GM21786 (cell line): ENCODE measurements at regions not wholly inside any gene's neighbourhood (a gene's known extent, or its start where the extent isn't known, plus 50 kb on each side); places are given as distances from the start of the nearest gene placed in this dataset.

Experiments
- ATAC-seq: cut with Tn5 transposase; IDR thresholded peaks from one replicate; pipeline ENCODE4 v1.9.1; 2021; ENCODE audit not compliant: unreplicated experiment

GRCh38 chr14:85402569-85403162 lies 127.3 kb upstream of the FLRT2 start:
- ATAC-seq, result no peak

DNA sequence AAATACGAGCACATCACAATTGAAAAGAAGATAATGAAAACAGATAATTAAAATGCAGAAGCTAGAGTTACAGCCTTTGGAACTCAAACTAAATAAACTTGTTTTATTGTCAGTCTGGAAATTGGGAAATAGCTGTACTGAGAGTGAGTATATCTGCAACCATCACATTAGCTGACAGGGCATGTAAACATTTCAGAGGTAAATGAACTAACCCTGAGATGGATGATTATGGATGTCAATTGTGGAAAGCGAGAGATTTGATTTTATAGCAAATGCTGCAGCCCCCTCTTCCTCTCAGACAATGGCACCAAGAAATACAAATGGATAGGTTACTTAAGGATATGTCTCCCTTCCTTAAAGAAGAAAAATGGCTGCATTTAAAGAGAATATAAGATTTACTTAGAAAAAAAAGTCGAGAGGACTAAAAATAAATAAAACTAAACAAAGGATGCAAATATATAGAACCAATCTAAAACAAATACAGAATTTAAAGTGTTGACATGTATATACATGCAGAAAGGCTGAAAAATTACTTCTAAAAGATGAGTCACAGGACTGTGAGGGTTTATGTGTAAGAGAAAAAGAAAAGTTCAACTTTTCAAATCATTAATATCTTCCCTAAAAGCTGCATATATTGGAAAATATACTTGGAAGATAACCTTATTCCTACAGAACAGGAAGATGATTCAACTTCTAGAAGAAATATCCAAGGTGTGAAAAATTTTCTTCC lies 120.3 kb upstream of the FLRT2 start:
- ATAC-seq, result no peak

- ATAC-seq, result no peak
Observed at GRCh38 chr14:85412756-85413155, 117.2 kb upstream of the FLRT2 start.

DNA sequence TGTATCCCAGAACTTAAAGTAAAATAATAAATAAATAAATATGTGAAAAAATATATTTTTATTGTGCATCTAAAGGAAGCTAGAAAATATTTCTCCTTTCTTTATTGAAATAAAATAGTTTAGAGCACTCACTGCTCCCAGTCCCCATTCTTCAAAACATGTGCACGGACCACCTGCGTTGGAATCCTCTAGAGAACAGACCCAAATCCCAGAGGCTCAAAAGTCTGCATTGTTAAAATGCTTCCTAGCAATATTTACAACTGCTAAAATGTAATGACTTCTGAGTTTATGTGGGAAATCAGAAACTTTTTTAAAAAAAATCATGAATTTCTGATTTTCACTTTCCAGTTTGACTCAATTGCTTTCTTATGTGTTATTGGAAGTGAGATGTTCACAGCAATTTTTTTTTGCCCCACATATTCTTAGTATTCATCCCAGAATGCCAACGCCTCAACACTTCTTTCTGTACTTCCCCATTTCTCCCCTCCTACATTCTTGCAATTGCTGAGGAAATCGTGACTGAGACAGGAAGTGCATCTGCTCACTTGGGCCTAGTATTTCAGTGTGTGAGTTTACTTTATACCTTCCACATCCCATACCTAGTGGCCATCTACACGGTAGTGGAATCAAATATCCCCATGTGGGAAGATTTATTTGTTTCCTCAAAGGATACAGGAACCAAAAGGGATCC lies 116.0 kb upstream of the FLRT2 start:
- ATAC-seq, result no peak

DNA sequence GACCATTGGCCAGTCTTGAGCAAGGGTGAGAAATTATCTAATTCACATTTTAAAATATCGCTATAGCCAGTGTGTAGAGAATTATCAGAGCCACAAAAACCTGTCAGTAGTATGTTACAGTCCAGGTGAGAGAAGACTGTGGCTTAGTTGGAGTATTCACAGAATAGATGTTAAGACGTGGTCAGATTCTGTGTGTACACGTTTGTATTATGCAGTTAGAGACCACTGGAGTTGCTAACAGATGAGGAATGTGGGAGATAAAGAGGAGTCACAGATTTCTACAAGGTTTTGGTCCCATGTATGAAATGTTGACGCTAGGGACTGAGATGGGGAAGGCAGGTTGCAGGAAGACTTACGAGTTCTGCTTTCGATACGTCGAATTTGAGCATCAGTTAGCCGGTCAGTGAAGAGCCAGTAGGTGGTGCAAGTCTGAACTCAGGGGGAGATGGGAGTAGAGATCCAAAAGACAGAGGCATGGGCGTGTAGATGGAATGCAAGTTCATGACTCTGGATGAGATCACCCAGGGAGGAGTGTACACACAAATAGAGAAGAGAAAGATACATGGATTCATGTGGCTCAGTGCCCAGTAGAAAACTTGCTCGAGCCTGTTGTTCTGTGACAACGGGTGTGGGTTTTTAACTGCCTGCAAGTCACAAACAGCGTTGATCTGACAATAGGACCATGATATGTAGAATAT lies 114.8 kb upstream of the FLRT2 start:
- no peak for ATAC-seq

DNA sequence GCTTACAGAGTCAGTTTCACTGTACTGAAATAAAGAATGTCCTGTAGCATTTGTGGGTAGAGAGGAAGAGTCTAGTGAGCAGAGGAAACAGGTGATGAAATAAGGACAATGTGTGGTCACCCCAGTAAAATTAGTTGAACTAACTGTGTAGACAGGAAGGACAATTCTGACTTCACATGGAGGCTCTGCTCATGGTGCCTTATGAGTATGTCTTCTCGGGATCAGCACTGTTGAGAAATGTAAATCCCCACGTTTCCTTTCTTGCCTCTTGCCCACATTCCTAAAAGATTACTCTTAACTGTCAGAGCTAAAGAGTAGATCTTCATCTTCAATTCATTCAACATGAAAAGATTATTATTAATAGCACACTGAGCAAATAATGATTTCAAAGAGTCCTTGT lies 113.2 kb upstream of the FLRT2 start:
- ATAC-seq, result no peak

GRCh38 chr14:85417396-85417795 lies 112.5 kb upstream of the FLRT2 start:
- ATAC-seq, result no peak

GRCh38 chr14:85418721-85419120 lies 111.2 kb upstream of the FLRT2 start:
- no peak for ATAC-seq

DNA sequence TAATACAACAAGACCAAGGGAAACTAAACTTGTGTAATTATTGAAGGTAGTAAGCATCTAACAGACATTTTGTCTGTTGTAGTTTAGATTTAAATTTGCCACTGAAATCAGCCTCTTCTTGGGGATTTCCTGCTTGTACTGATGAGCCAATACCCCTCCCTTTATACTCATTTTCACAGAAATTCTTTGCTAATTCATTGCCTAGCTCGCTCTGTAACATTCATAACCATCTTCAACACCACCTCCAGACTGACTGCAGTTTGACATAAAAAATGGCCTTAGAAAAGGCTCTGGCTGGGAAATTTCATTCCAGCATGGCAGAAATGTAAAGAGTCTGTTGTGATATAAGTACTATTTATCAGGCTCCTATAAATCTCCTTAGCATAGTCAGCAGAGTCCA lies 109.7 kb upstream of the FLRT2 start:
- no peak for ATAC-seq

- no peak for ATAC-seq
Observed at GRCh38 chr14:85420707-85421106, 109.2 kb upstream of the FLRT2 start.

DNA sequence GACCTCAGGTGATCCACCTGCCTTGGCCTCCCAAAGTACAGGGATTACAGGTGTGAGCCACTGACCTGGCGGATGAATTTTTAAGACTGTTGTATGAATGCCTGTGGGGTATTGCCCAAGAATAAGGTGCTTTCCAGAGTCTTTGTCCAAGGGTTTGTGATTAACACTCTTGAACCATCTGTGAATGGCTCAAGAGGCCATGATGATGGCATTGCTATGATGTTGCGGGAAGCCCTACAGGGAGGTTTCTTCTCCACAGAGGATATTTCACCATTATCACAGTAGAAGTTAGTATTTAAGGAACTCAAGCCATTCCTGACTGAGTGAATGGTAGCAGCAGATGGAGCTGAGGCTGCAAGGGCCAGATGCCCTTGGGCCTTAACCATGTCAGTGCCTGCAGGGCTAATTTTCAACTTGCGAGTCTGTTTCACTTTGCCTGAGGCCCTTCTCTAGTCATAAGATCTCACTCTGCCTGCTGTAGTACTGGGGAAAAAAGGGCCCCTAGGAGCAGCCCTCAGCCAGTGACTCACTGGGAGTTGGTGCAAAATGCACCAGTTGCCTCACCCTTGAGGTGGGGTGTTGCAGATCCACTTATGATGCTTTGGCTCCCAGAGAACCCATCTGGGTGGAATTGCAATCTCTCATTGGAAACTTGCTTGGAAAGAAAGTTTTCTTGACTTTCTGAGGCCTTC lies 108.6 kb upstream of the FLRT2 start:
- no peak for ATAC-seq

- no peak for ATAC-seq
Observed at GRCh38 chr14:85423889-85424288, 106.1 kb upstream of the FLRT2 start.

DNA sequence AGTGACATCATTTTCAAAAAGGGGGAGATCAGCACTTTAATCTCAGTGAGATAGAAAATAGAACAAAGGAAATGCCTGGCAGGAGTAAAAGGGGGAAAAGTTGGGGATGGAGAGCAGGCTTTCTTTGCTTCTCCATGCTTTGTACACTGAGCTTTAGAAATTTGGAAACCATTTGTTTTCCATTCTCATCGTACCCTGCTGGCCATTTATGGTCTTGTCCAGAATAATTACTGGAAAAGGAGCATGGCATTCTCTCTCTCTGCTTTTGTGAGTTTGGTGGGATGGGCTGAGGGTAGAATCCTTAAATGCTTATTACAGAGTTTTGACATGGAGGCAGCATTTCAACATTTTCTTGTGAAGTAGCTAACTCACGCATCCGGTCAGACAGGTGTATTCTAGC lies 104.4 kb upstream of the FLRT2 start:
- no peak for ATAC-seq

DNA sequence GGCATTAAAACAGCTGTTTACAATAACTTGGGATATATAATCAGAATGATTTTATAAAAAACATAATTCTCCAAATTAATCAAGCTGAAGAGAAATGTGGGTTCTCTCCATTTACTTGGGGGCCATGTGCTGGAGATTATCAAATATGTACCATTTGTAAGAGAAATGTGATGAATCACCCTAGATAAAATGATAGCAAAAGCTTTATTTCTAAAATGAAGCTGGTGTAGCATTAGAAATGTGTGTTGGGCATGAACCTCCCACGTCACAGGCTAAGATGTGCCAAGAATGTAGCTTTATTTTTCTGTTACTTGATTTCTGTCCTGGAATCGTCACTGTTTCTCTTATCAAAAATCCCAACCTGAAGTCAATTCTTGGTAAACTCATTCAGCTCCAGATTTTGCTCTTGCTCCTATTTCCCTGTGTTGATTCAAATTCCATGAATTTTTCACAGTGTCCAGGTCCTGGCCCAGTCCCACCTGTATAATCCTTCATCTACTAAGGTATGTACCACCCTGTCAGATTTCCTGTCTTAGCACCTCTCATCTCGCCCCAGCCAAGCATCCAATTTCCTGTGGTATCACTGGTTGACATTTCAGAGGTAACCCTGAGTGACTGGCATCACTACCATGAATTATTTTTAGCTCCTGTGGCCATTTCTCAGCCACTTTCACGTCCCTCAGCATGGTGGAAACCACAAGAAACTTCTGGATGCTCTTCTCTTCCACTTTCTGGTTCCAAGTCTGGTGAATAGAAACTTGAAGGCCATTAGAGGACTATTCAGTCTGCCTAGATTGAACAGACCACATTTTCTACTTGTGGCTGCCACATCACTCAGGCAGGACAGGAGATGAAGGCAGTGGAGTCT lies 103.6 kb upstream of the FLRT2 start:
- no peak for ATAC-seq

GRCh38 chr14:85428926-85429325 lies 101.0 kb upstream of the FLRT2 start:
- ATAC-seq, result no peak

- no peak for ATAC-seq
Observed at GRCh38 chr14:85437148-85437547, 92.8 kb upstream of the FLRT2 start.

GRCh38 chr14:85438001-85438400 lies 91.9 kb upstream of the FLRT2 start:
- ATAC-seq, result no peak

DNA sequence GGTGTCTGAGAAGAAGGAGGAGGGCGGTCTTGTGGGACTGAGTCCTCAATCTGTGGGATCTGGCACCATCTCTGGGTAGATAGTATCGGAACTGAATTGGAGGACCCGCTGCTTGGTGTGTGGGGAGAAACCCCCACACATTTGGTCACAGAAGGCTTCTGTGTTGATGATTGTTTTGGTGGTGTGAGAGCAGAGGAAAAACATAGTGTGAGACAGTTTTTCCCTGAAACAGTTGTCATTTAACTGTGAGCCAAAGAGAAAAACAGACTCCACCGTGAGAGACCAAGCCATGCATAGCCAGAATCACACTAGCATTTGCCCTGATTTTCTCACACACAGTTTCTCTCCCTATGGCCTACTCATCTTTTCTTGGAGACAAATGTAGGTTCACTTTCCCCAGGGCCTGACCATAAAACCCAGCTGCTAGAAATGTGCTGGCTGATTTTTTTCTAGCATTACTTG lies 91.4 kb upstream of the FLRT2 start:
- ATAC-seq, result no peak

GRCh38 chr14:85439696-85440328 lies 90.1 kb upstream of the FLRT2 start:
- no peak for ATAC-seq
